ENCODE measurements at regions not wholly inside any gene's neighbourhood (a gene's known extent, or its start where the extent isn't known, plus 50 kb on each side); places are given as distances from the start of the nearest gene placed in this dataset.

DNA sequence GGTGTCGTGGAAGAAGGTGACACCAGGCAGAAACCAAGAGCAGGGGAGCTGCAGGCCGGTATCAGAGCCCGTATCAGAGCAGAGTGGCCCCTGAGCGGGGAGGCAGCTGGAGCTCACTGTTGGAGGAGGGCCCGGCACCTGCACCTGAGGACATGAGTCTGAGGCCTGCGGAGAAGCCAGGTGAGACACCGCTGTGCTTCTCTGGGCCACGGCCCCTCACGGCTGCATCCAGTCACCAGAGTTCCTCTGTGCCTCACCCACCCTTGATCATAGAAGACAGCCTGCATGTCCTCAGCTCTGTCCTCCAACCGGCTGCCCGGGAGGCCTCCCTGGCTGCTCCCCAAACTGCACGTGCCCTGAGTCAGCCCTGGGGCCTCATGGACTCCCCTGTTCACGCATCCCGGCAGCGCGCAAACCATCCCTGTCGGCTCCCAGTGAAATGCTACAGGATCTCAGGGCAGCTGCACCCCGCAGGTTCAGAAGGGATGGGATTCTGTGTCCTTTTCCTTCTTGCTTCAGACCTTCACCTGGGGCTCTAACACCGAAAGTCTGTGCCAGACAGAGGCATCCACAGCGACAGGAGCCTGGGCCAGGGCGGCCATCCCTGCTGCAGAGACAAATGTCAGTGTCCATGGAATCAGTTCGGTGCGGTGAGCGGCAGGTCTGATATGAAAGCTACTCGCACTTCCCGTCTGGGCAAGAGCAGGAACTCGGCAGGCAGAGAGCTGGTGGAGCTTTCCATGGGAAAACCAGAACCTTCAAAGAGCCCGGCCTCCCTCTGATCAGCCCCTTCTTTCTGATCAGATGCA lies 111.9 kb upstream of the FAM20C start:
- intact Hi-C loops (cut with DNase I): no loop called here
- no peak for DNase-seq (ENCODE audit: missing footprints)
- ATAC-seq: no peak

- DNase-seq (ENCODE audit: missing footprints) (no peak), ATAC-seq (no peak)
- intact Hi-C loops (cut with DNase I): no loop called here
Observed at GRCh38 chr7:81068-81925, 111.1 kb upstream of the FAM20C start.

DNA sequence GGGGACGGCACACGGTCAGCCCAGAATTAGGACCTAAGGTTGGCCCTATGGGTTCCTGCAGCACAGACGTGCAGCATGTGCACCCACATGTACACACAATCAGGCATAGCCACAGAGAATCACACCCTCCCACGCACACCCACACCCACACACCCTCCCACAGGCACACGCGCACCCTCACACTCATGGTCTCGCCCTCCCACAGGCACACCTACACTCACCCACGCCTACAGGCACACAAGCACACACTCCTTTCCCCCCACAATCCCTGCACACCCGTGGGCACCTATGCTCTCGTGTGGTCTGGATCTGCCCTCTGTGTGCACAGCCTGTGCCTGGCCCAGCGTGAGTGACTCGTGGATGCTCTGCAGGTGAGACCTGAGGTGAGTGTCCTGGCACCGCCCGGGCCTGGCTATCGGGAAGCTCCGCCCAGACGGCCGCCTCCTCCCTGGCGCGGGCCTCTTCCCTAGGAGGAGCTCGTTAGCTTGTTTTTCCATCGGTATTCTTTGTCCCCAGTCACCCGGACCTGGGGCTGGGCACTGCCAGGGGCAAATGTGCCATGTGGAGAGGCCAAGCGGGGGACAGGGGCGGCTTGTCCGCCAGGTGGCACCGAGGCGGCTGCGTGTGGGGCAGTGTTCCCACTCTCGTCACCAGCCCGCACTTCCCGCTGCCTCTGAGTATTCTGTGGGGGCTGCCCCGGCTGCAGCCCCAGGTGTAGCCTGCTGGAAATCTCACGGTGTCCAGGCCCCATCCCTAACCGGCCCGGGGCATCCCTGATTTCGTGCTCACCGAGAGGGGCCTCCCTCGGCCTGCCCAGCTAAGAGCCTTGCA lies 110.2 kb upstream of the FAM20C start:
- ATAC-seq (no peak), DNase-seq (ENCODE audit: missing footprints) (no peak)
- intact Hi-C loops (cut with DNase I): no loop called here

- ATAC-seq (no peak), DNase-seq (ENCODE audit: missing footprints) (no peak)
- intact Hi-C loops (cut with DNase I): no loop called here
Observed at GRCh38 chr7:82757-83155, 109.6 kb upstream of the FAM20C start.

- intact Hi-C loops (cut with DNase I): no loop called here
- DNase-seq (ENCODE audit: missing footprints) (no peak), ATAC-seq (no peak)
Observed at GRCh38 chr7:83441-83840, 108.9 kb upstream of the FAM20C start.

GRCh38 chr7:83861-84632 lies 108.3 kb upstream of the FAM20C start:
- ATAC-seq (no peak), DNase-seq (ENCODE audit: missing footprints) (no peak)
- intact Hi-C loops (cut with DNase I): no loop called here

GRCh38 chr7:84633-85020 lies 107.7 kb upstream of the FAM20C start:
- intact Hi-C loops (cut with DNase I): no loop called here
- ATAC-seq: no peak
- DNase-seq (ENCODE audit: missing footprints): no peak

DNA sequence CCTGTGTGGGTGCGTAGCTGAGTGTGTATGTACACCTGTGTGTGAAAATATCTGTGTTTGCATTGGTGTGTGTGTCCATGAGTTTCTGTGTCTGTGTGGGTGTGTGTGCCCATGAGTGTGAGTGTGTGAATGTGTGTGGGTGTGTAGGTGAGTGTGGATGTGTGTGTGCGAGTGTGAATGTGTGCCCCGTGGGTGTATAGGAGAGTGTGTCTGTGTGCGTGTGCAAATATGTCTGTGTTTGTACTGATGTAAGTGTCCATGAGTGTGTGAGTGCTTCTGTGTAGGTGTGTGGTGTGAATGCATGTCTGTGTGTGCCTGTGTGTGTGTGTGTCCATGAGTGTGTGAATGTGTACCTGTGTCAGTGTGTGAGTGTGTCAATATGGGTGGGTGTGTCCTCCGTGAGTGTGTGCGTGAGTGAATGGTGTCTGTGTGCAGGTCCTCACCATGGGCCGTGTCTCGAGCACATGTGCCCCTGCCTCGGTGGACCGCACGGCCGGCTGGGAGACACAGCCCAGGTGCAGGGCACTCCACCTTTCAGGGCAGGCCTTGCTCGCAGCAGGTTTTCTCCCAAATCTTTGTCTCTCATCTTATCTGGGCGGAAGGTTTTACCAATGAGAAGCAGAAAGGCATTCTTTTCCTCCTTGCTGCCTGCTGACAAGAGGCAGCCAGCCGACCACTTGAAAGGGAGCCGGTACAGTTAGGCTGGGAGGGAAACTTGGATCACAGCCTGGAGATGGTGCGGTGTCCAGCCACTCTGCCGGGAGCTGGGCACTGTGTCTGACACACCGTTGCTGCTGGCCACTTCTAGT lies 107.1 kb upstream of the FAM20C start:
- DNase-seq (ENCODE audit: missing footprints) (no peak), ATAC-seq (peak; percentile 49)
- intact Hi-C loops (cut with DNase I): no loop called here

GRCh38 chr7:85883-86515 lies 106.4 kb upstream of the FAM20C start:
- intact Hi-C loops (cut with DNase I): no loop called here
- DNase-seq (ENCODE audit: missing footprints): no peak
- no peak for ATAC-seq

DNA sequence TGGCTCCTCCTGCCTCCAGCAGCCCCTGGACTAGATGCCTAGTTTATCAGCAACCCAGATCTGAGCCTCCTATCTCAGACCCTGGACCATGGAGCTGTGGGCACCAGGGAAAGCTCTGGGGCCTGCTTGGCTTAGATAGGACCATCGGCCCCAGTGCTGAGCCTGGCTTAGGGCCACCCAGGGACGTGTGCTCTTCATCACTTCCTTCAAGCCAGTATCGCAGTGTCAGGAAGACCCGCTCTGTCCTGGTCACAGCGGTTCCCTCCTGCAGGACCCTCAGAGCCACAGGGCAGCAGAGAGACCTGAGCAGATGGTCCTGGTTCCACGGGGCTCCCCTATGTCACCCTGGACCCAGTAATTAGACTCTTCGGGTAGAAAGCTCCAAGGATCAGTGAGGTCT lies 105.7 kb upstream of the FAM20C start:
- intact Hi-C loops (cut with DNase I): no loop called here
- DNase-seq (ENCODE audit: missing footprints) (no peak), ATAC-seq (no peak)

GRCh38 chr7:87047-87446 lies 105.3 kb upstream of the FAM20C start:
- ATAC-seq: no peak
- intact Hi-C loops (cut with DNase I): no loop called here
- DNase-seq (ENCODE audit: missing footprints): no peak

DNA sequence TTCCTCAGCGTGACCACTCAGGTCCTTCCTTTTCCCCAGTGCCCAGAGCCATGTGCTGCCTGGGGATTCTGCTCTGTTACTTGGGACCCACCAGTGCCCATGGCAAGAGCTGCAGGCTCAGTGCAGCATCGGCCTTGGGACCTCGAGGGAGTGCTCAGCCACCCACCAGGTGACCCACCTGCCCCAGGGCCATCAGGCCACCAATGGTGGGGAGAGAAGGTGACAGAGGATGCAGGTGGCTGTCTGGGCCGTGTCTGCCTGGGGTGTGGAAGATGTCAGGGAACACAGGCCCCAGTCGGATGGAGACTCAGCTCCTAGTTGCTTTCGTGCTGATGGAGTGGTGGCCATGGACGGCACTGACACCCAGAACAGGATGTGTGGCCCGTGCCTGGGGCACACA lies 104.7 kb upstream of the FAM20C start:
- intact Hi-C loops (cut with DNase I): no loop called here
- no peak for DNase-seq (ENCODE audit: missing footprints)
- no peak for ATAC-seq

GRCh38 chr7:88095-88926 lies 104.1 kb upstream of the FAM20C start:
- intact Hi-C loops (cut with DNase I): no loop called here
- DNase-seq (ENCODE audit: missing footprints) (no peak), ATAC-seq (no peak)

- intact Hi-C loops (cut with DNase I): no loop called here
- DNase-seq (ENCODE audit: missing footprints): no peak
- ATAC-seq: no peak
Observed at GRCh38 chr7:88927-89231, 103.5 kb upstream of the FAM20C start.

- intact Hi-C loops (cut with DNase I): no loop called here
- ATAC-seq: peak; percentile 58
- peak; percentile 80 for DNase-seq (ENCODE audit: missing footprints)
Observed at GRCh38 chr7:89232-90019, 102.9 kb upstream of the FAM20C start.

Data from Right ventricle myocardium inferior (tissue), 1 donor.